A204.1 (cell line): ENCODE measurements at regions not wholly inside any gene's neighbourhood (a gene's known extent, or its start where the extent isn't known, plus 50 kb on each side); places are given as distances from the start of the nearest gene placed in this dataset.

Source experiments
- FAIRE-seq: peaks from 2 replicates; lab custom pipeline; 2012; peaks lifted over from hg19 to GRCh38; lab: Jason Lieb, UNC

DNA sequence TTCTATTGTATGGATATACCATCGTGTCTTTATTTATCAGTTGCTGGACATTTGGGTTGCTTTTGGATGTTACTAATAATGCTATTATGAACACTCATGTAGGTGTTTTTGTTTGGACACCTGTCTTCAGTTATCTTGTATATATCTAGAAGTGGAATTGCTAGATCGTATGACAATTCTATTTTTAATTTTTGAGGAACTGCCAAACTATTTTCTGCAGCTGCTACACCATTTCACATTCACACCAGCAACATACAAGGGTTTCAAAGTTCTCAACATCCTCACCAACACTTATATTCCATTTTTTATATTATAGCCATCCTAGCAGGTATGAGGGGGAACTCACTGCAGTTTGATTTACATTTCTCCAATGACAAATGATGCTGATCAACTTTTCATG lies 324.6 kb downstream of the CAAP1 start:
- no peak for FAIRE-seq

DNA sequence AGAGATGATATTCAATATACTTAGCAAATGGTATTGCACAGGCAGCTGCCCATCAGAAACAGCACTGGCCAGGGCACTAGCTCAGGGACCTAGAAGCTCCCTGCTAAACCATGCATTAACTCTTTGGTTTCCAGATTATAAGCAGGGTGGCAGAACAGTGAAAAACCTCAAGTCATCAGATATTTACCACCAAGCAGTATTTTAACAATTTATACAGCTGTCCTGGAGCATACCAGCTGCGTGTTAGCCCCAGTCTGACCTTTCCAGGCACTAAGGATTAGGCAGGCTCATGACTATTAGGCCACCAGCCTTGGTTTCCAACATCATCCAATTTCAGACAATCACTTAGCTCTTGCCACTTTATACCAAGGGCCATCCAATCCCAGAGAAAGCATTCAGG lies 326.5 kb downstream of the CAAP1 start:
- no peak for FAIRE-seq

DNA sequence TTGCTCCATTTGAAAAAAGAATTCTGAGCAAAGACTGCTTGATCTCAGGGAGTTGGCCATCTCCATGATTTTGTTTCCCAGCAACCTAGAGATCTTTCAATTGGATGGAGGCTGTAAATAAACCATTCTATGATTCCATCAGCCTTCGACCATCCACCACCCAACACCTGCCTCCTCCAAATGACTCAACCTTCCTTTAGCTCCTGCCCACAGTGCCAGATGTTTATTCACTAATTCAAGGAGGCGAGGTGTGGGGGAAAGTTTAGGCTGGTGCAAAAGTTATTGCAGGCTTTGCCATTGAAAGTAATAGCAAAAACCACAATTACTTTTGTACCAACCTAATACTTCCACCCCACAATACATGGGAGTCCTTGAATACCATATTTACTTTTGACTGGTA lies 327.5 kb downstream of the CAAP1 start:
- no peak for FAIRE-seq

DNA sequence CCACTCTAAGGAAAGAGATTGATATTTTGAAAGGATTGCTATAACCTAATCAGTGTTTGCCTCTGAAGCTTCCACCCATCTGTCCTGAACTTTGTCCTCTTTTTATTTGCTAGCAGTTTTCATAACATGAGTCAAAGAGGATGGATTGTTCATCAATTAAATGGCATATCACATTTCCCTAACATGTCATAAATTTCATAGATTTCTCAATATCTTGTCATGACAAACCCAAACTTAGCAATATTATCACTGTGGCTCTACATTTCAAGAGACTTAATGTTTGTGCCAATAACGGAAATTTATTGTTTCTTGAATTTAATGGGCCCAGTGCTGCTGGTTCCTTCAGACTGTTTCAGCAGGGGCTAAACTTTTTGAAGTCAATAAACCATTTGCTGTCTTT lies 330.3 kb downstream of the CAAP1 start:
- FAIRE-seq, result no peak

DNA sequence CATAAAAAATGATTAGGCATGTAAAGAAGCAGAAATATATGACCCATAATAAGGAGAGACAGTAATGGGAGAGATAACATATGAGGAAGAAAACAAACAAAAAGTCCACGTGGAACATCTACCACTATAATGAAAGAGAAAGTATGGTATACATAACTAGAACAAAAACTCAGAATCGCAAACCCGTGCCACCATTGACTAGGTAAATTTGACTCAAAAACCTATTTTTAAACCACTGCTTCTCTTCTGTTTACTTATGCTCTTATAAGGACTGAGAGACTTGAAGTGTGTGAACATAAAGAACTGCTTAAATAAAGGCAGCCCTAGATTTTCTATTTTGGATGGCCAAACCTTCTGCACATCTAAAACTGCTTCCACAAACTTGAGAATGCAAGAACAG lies 330.7 kb downstream of the CAAP1 start:
- no peak for FAIRE-seq

DNA sequence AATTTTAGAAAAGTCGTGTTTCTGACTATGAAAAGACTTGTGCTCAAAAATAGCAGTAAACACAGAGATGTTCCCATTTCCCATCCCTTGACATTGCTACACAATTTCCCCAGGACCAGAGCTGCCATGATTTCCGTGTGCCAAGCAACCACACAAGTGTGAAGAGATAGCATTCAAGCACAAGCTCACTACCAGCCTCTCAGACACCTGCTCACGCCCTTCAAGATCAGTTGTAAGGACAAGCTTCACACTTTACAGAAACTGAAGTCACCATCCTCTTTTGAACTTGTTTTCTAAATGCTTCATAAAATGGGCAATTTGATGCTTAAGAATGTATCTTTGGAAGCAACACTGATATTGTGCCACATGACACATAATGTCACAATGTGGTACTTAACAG lies 333.1 kb downstream of the CAAP1 start:
- FAIRE-seq, result no peak

DNA sequence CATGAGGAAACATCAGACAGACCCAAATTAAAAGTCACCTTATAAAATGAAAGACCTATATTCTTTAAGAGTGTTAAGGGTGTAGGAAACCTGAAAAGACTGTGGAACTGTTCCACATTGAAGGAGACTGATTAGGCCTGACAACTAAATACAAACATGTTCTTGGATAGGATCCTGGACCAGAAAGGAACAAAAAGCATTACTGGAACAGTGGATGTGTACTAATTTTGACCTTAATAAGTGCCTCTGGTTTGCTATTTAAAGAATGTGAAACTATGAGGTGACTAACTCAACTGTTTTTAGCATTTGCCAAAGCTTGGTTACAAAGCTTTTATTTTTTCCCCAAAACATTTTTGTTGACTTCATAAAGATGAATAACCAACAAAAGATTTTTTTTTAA lies 340.6 kb downstream of the CAAP1 start:
- no peak for FAIRE-seq

DNA sequence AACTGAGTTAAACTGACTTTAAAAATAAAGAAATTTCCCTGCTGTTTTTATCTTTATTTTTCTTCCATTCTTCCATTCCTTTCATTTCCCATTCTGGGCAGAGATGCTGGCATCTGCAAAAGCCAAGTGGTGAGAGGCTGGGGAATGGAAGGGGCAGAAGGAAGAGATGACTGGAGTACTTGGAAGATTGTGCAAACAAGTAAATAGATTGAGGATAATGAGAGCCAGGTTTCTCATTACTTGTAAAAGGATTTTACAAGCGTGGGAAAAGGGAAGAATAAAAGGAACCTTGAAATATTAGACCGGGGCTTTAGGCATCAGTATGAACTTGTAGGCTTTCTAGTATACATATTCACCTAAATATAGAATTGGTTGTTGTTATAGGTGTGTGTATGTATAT lies 341.2 kb downstream of the CAAP1 start:
- no peak for FAIRE-seq

DNA sequence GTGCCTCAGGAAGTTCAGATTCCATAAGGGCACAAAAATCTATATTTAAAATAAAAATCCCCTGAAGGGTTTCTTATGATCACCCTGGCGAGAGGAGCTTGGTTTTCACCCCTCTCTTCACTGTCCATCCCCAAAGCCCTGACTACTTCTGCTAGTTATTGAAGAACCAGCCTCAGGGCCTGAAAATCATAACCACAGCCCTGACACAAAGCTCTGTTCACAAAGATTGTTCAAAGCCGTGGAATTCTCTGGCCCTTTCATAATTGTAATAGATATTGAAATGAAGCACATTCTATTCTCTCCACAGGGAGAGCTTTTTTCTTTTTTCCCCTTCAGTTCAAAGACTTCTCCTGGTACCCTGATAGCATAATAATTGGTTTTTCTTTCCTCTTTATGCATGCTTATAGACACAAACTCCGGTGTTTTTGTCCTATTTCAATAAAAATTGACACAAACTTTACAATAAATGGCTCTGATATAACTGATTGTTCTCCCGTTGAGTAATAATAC lies 343.8 kb downstream of the CAAP1 start:
- no peak for FAIRE-seq

DNA sequence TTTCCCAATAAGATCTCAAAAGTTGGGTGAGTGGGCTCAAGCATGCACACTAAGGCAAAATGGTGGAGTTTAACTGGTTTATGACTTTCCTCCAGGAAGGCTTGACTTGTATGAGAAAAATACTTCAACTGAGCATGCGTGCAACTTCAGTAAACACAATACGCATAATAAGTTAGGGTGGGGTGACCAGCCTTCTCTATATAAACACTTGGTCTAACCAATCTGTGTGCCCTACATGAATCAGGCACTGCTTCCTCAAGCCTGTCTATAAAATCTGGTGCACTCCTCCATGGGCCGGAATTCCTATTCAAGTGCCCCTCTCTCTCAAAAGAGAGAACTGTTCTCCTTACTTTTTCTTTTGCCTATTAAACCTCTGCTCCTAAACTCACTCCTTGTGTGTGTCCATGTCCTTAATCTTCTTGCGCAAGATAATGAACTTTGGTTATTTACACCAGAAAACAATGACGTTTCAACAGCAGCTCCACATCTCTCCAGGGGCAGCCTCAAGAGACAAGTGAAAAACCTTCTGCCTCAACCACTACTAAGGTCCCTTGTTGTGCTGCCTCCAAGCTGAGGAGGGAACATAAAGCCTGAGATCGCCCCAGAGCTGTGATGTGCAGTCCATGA lies 352.6 kb downstream of the CAAP1 start:
- FAIRE-seq, result no peak

DNA sequence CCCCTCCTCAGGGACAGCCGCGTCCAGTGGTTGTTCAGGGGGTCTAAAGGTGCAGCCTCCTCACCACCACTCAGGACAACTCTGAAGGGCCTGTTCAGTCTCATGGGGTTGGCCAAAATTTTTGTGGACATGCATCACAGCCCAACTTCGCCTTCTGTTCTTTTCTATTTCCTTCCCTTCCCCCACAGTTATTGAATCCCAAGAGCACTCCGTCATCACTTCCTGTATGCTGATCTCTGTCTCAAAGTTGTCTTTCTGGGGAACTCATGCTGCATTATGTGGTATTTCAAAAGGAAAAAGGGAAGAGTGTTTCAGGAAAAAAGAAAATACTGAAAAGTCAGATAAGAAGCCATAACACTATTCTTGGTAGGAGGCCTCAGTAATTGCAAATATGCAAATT lies 355.4 kb downstream of the CAAP1 start:
- FAIRE-seq, result no peak

DNA sequence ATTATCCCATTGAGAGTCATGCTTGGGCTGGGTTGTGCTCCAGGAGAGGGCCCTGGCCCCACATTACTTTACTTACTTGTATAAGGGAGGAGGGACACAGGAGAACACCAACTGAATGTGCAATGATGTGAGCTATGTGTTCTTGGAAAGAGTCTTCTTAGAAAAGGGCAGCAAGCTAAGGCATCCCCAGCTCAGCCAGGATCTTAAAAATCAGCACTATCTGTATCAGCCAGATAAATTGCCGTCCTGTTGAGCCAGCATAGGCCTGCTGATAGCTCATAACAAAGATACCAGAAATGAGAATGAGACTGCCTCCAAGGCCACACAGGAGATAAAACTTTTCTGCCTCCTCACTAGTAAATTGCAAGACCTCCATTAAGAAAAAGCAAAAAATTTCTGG lies 357.5 kb downstream of the CAAP1 start:
- no peak for FAIRE-seq

DNA sequence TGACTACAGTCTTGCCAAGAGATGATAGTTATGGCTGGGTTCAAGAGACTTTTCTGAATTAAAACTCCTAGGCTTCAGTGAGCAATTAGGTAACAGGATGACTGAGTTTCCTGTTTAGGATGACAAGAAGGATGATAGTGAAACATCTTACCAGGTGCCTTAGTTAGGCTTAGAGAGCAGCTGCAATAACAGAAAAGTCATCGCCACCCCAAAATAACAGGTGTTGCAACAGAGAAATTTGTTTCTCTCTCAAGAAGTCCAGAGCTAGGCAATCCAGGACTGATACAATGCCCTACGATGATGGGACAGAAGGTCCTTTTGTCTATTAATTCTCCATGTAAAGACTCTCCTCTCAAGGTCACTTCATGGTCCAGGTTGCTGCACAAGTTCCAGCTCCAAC lies 361.8 kb downstream of the CAAP1 start:
- no peak for FAIRE-seq

DNA sequence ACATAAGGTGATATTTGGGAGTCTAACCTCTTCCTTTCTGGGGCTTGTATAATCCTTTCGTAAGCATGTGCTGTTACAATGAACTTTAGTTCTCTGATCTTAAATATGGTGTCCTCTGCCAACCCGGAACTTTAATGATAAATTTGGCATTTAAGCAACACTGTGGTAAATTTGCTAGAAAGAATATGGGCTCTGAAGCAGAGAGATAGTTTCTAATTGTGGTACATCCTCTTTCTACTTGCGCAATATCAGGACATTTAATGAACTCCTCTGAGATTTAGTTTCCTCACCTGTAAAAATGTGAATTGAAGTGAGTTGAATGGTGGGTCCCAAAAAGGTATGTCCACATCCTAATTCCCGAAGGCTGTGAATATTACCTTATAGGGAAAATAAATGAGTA lies 364.7 kb downstream of the CAAP1 start:
- no peak for FAIRE-seq

DNA sequence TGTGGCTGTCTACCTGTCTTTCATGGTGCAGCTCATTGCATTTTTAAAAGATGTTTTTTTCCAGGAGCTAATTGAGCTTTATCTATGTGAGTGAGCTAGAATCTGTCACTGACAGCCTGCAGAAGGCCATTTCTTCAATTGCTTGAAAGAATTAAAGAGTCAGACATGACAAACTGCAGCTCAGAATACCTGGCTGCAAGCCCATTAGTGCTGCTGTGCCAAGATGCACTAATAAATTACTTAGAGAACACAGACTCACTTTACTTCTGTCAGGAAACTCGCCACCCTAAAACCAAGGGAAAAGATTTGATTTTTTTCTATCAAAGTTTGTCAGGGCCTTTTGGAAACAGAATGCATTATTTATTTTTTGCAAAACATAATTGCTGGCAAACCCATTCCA lies 368.3 kb downstream of the CAAP1 start:
- FAIRE-seq, result no peak

DNA sequence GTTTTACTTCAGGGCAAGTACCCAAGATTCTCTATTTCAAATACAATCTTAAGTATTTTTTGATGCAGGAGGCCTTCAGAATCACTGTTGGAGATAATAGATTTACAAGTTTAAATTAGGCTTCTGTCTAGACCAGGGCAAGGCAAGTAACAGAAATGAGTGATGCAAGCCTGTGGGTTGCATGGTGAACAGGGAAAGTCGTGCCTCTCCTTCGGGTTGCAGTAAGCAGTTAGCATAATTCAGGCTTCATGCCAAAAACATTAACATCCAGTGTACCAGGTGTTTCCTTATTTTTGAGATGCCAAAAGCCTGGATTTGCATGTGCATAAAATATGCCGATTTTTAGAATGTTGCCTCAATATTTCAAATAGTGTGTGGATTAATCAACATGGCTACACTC lies 369.0 kb downstream of the CAAP1 start:
- FAIRE-seq, result no peak

DNA sequence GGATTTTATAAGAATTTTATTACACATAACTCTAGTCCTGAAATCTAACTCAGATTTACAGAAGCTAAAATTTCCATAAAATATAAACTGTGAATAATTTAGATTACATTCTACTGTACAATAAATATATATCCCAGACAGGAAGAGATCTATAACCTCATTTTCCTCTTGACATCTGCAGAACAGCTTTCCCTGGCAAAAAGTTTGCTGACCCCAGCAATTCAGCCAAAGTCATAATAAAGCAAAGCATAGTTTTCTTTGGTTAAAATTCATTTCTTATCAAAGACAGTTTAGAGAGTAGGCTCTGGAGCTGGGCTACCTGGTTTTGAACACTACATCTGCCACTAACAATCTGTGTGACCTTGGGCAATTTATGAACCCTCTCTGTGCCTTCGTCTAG lies 372.5 kb downstream of the CAAP1 start:
- FAIRE-seq, result no peak

DNA sequence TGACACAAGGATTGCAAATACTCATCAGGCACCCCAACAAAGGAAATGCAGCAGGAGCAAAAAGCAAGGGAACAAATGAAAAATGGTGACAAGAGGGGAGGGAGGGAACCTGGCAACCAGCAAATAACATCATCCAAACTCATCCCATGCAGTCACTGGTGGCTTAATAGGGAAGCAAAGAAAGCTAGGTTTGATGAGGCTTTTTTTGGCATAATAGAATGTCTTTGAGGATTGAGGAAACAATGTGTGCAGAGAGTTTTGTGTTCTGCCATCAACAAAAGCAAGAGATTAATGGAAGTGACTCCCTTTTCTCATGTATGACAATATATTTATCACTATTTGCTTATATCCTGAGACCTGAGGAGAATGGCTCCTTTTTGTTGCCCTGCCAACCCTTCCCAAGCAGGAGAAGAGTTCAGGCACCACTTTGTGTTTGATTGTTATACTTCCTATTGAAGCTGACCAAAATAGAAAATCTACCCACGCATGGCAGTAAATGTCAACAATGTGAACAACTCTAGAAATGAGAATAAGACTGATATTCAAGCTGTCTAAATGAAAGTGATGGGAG lies 375.7 kb downstream of the CAAP1 start:
- no peak for FAIRE-seq

DNA sequence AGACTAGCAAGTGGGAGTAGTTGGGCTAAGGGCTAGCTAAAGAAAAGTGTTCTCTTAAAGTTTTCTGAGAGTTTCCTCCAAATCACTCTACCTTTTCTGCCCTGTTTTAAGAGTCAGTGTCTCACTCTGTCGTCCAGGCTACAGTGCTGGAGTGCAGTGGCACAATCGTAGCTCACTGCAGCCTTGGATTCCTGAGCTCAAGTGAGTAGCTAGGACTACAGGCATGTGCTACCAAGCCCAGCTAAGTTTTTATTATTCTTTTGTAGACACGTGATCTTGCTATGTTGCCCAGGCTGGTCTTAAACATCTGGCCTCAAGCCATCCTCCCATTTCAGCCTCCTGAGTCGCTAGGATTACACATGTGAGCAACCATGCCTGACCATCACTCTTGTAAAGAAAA lies 378.9 kb downstream of the CAAP1 start:
- FAIRE-seq, result no peak

DNA sequence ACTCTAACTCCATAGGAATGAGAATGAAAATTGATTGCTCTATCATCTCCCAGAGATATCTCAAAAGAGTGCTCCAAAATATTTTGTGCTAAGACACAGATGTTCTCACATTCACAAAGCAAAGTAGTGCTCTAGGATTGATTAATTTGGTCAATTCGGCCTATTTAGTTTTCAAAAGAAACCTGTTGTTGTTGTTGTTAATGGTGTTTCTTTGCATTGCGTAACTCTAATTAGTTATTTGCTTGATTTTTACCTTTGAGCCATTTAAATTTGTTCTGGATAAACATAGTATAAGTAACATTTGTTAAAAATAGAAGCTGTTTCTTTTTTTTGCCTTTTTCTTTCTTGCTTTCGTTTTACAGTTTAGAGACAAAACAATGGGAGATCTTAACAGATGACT lies 382.5 kb downstream of the CAAP1 start:
- FAIRE-seq, result peak; percentile 82

DNA sequence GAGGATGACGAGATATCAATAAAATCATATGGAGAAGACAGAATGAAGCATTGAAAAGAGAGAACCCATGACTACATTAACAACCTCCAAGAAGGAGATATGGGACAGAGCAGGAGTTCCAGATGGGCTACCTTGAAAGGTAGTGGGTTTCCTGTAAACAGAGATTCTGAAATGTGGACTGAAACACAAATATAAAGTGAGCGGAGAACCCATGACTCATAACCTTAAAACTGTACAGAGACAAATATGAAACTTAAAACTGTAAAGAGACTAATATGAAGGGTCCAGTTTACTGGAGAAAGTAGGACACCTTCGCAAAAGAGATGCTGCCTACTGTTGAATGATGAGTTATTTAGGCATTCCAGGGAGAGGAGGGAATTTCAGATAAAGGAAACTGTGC lies 383.7 kb downstream of the CAAP1 start:
- no peak for FAIRE-seq

DNA sequence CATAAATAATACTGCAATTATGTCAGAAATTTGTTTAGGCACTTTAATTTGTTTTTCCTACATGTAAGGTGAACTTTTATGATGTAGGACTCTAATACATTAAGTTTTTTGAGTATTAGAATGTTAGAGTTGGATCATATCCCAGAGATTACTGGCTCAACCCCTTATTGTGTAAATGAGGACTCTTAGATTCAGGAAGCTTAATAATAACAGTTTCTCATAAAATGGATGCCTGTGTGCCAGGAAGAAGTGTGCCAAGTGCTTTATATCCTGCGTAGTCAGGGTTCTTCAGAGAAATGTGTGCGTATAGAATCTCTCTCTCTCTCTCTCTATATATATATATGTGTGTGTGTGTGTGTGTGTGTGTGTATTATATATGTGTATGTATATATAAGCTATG lies 388.5 kb downstream of the CAAP1 start:
- FAIRE-seq, result no peak

DNA sequence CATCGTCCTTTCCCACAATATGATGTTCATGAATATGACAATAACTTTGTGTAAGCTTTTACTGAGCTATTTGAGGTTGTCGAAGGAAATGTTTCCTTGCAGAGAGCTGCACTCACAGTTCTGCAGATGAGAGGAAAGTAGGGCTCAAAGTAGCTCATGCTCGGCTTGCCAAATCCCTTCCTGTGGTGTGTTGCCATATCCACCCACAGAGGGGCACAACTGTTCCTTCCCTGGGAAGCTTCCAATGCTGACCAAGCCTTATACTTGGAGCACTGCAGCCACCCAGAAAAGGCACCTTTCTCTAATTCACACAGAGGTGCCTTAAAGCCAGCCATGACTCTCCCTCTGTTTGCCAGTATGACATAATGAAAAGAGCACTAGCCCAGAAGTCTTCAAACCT lies 390.3 kb downstream of the CAAP1 start:
- FAIRE-seq, result no peak

DNA sequence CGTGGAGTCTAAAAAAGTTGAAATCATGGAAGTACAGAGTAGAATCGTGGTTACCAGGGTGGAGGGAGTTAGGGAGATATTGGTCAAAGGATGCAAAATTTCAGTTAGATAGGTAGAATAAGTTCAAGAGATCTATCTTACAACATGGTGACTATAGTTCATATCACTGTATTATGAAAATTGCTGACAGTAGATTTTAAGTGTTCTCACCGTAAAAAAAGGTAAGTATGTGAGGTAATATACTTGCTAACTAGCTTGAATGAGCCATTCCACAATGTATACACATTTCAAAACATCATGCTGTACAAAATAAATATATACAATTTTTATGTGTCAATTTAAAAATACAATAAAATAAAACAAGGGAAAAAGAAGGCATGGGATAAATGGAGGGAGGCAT lies 392.1 kb downstream of the CAAP1 start:
- no peak for FAIRE-seq
